GM18951 (cell line): ENCODE measurements at regions not wholly inside any gene's neighbourhood (a gene's known extent, or its start where the extent isn't known, plus 50 kb on each side); places are given as distances from the start of the nearest gene placed in this dataset.

Experiments used
- POLR2A ChIP-seq: IDR thresholded peaks from 4 replicates; pipeline ENCODE4 v1.6.1; 2011; ENCODE audit warnings: mild to moderate bottlenecking; ENCODE audit not compliant: insufficient read length, insufficient read depth; ENCODE audit errors: extremely low read depth
- in situ Hi-C: fragments of 300-500 bp; cut with MboI; formaldehyde crosslinking; loops from one replicate; pipeline ENCODE4 v1.12.0; 2022; ENCODE audit warnings: low sequenced_read_pairs, mixed read lengths, inconsistent platforms; ENCODE audit not compliant: unreplicated experiment

DNA sequence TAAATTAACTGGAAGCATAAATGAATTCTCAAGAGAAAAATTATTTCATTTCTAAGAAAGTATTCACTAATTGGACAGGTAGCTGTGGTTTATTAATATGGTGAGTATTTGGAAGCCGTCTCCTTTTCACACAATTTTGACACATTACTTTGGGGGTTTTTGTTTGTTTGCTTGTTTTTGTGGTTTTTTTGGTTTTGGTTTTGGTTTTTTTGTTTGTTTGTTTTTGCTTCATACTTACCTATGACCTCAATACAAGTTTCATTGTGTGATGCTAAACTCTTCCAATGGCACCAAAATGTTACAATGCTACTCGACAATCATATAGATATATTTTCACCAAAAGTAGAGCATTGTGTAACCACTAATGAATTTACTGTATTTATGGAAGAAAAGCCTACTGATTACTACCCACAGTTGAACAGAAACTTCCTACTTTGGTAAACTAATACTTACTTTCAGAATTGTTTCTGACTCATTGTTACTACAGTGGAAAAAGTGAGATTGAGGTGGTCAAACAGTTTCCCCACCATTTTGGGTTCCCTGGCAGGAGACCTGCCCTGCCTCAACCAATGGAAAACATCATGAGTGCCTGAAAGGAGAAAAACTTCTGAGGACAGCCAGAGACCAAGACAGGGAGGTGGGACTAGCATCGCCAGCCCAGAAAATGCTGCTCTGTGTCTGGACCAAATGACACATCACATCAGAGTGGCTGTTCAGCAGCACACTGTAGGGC lies 443.1 kb downstream of the HNRNPD start:
- TF ChIP-seq POLR2A: no peak
- in situ Hi-C loops: no loop called here

DNA sequence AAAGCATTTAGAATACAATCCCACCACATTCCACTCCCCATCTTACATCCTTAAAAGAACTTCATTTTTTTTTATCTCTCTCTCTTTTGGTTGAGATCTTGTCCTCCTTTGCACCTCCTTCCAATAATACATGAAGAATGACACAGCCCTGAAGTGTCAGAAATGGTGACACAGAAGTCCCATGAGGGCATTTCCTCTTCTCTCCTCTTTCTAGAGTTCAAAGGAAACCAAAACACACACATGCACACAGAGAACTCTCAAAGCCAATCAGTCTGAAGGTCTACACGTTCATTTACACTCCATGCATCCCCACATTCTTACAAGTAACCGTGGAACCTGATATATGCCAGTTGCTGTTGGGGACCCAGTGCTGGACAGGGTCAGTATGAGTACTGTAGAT lies 450.7 kb downstream of the HNRNPD start:
- in situ Hi-C loops: no loop called here

DNA sequence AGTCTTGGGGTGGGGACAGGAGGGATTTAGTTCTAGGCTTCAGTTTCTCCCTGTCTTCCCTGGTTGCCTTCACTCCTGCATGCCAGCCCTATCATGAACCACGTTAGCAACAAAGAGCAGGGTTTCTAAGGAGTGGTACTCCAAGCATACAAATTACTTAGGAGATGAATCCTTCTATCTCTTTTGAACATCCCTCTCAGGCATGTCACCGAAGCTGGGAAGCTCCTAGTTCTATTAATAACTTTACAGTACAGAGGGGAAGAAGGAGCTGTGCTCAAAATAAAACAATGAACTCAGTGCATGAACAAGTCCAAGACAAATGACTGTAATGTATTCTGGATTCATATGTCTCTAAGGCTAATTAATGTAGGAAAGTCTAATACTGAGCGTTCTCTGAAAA lies 450.6 kb upstream of the RASGEF1B start:
- no peak for TF ChIP-seq POLR2A
- in situ Hi-C loops: no loop called here

More for the DNA sequence above, 450.7 kb downstream of the HNRNPD start:
- no peak for TF ChIP-seq POLR2A

DNA sequence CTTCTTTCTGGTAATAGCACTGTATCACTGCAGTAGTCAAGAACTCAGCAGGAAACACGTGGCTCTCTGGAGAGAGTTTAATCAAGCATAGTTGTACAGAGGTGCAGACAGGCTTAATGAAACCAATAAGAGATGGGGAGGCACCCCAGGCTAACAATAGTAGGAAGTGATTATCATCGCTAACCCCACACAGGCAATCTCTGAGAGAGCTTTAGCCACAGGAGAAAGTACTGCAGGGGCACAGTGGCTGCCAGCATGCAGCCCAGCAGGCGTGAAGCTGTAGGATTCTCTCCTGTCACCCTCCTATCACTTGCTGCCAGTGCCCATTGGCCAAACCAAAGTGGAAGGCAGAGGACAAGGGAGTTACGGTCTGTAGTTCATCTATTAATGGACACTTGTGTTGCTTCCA lies 450.0 kb upstream of the RASGEF1B start:
- in situ Hi-C loops: no loop called here
- no peak for TF ChIP-seq POLR2A

DNA sequence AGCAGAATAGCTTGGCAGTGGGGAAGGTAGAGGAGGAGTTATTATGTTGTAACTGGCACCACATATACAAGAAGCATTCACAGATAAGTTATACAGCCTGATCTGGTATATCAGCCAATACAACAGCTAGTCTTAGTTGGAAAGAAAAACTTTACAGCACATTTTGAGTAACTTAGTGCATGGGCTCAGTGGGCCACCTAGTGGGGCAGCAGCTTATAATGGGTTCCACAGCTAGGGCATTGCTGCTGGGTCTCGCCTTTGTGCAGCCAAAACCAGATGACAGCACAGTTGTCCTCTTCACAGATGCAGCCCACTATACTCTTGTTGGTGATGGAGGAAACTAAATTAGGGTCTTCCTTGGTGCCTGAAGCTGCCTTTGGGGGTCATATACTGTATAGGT lies 448.1 kb upstream of the RASGEF1B start:
- TF ChIP-seq POLR2A: no peak
- in situ Hi-C loops: no loop called here

DNA sequence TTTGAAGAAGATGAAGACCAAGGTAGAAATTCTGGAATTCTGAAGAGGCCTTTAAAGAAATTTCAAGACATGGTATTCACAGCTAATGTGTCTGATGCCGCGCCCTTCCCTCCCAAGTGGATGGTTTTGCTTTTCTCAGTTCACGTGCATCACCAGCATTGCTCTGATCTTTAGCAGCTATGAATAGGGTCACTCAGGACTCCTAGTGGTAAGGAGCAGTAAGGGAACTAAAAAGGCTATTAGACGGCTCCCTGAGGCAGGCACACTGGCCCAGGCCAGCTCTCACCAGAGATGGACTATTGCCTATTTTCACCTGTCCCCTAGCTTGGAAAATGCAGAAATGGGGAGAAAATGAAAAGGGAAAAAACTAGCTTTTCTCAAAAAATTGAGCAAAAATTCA lies 447.5 kb upstream of the RASGEF1B start:
- in situ Hi-C loops: no loop called here
- TF ChIP-seq POLR2A: no peak

DNA sequence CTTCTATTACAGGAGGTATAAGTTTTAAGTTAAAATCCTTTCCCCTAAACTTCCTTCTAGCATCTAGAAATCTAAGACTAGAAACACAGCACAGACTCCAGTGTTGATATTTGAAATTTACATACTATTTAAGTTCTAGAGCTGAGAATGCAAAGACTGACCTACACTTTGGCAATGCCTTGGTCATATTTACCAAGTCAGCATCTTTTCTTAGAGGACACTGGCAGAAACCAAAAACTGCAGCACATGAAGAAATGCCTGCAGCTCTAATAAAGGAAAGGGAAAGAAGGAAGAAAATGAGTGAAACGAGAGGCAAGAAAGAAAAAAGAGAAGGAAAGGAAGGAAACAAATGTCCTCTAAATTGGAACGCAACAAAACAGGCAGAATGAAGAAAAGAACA lies 443.7 kb upstream of the RASGEF1B start:
- in situ Hi-C loops: no loop called here
- TF ChIP-seq POLR2A: no peak

DNA sequence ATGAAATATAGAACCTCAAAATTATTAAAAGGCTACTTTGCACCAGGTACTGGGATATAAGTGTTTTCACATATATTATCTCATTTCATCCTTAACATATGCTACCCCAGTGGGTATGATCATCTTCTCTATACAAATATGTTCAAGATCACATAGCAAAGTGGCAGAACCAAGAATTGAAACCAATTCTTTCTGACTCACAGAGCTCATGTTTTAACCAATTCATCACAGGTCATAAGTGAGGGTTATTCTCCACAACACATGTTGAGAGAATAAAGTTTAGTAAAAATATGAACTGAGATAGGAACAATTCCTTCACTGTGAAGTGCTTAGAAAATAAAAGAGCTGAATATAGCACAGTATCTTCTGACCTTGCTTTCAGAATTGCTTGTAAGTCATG lies 442.9 kb upstream of the RASGEF1B start:
- in situ Hi-C loops: no loop called here
- TF ChIP-seq POLR2A: no peak

DNA sequence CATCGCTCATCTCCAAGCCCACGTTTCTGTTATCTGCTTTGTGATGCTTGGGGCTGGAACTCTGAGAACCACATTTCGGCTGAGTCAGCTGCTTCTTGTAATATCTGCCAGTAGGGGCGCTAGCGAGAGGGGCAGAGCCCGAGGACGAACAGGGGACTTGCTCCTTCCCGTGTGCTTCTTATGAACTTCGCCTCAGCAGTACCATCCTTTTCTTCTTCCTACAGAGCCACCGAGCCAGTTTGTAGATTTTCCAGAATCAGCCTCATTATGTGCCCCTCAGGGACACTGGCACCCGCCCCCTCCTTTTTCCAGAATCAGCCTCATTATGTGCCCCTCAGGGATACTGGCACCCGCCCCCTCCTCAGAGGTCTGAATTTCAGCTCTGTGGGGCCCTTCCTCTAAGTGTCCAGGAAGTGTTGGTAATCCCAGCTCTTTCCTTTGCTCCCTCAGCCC lies 441.7 kb upstream of the RASGEF1B start:
- in situ Hi-C loops: no loop called here
- no peak for TF ChIP-seq POLR2A

DNA sequence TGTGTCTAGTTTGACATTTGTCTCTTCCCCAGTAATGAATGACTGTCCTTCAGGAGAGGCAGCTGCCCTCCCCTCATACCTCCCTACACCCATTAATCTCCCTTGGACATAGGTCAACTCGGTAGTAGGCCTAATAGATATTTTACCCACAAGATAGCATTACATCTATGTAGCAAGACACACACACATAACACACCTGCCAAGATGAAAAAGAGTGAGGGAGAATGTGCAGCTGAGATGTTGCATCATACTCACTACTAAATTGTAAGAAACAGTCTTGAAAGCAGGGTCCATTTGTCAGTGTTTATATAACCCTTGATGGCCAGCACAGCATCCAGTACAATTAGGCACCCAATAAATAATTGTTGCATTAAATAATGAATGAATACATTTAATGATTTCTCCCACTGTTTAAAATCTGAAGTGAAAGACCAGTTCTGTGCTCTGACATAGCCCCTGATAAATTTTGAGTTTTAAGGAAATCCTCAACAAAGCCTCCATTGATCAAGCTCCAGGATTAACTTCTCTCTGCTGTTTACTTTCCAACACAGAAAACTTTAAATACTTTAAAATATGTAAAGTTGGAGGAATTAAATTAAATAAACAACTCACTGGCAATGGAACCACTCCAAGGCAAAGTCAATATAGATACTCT lies 440.8 kb upstream of the RASGEF1B start:
- TF ChIP-seq POLR2A: no peak
- in situ Hi-C loops: no loop called here

DNA sequence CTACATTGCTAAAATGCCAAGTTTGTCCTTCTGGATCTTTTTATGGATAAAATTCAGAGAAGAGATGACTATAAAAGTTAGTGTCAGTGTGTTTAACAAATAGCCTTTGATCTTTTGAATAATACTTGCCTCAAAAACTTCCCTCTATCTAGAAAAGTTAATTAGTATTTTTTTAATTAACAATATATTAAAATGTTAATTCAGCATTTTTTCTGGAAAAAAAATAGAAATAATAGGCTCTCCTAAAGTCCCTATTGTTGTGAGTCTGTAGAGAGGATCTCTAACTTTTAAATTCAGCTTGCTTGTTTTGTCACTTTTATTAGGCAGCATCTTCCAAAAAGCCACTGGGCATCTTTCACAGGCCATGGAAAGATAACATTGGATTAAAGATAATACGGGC lies 435.2 kb upstream of the RASGEF1B start:
- no peak for TF ChIP-seq POLR2A
- in situ Hi-C loops: no loop called here

DNA sequence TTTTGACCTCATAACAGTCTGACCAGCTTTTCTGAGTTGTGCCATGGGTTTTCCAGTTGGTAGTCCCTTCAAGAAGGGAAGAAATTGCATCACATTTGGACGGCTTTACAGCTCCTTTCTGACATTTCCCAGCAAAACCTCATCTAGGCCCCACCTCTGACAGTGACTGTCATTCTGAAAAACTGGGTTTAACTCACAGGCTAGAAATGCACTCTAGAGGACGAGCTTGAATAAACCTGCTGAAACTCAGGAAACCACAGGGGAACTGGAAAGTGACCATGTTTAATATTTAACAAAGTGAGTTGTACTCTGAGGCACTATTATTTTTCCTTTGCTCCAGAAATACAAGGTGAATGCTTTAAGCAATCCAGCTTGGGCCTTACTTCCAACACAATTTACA lies 434.3 kb upstream of the RASGEF1B start:
- in situ Hi-C loops: no loop called here
- TF ChIP-seq POLR2A: no peak

DNA sequence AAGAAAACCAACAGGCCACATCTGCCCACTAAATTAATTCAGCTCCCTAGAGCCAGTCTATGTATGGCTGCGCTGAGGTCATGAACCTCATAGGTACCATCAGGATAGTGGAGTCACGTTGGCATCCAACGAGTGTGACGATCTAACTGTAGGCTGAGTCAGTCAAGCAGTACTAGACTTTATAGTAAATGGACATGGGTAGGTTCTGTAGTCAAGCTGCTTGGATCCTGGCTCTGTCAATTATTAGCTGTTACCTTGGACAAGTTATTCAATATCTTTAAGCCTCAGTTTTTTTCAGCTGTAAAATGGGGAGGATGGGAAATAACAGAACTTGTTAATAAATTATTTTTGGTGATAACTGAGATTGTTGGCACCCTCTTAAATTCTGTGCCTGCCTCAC lies 432.4 kb upstream of the RASGEF1B start:
- TF ChIP-seq POLR2A: no peak
- in situ Hi-C loops: no loop called here

DNA sequence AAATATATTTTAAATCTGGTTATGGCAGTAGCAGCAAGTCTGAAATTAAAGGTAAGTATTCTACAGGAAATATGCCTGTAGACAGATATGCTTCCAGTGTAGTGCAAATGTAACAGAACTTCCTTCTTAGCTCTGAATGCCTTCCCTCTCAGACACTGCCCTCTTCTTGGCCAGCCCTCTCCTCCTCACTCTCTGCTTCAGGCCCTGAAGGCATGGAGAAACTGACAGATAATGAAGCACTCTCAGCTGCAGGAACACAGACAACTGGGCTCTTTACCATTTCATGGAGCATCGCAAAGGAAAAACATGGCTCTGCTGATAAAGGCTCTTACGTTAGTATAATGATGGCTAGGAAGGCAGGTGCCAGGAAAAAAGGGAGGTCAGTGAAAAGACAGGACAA lies 431.5 kb upstream of the RASGEF1B start:
- in situ Hi-C loops: no loop called here
- no peak for TF ChIP-seq POLR2A
